Fibroblast of skin of right quadriceps (primary cell): ENCODE measurements at regions not wholly inside any gene's neighbourhood (a gene's known extent, or its start where the extent isn't known, plus 50 kb on each side); places are given as distances from the start of the nearest gene placed in this dataset.

ENCODE experiments used
- DNase-seq: peaks from one replicate; pipeline ENCODE4 v3.0.0-alpha.2; 2013

- no peak for DNase-seq
These were observed 132.8 kb upstream of the CRY1 start for GRCh38 chr12:107226126-107226525.

GRCh38 chr12:107228076-107228475, 134.7 kb upstream of the CRY1 start:
- DNase-seq, result no peak

DNA sequence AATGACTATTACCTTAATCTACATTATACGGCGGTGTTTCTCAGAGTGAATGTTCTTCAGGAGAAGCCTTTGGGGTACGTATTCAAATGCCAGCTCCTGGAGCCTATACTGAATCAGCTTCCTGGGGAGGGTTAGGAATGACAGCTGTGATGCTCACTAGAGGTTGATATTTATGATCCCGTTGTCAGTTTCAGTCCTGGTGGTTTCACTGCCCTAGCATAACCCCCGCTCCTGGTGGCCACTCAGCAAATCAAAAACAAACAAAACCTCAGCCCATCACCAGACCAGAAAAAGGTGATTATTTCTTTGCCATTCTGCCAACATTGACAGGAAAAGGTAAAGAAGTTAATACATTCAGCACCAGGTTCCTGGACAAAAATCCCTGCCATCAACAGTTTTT, 136.5 kb upstream of the CRY1 start:
- no peak for DNase-seq

GRCh38 chr12:107231303-107231702, 138.0 kb upstream of the CRY1 start:
- no peak for DNase-seq

DNA sequence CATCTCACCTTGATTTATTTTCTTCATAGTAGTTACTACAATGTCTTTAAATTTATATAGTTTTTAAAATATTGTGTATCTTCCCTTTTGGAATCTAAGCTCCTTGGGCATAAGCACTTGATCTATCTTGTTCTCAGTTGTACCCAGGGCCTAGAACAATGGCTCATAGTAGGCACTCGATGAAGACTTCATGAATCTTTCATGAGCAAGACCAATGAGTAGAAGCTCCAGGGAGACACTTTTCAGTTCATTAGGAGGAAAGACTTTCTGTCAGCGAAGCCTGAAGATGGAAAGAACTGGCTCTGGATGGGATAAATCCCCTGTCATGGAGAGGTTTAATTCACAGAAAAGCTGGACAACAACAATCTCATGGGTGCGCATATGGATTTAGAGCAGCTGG, 140.2 kb upstream of the CRY1 start:
- DNase-seq, result no peak

GRCh38 chr12:107235600-107235999, 142.3 kb upstream of the CRY1 start:
- DNase-seq, result no peak

DNA sequence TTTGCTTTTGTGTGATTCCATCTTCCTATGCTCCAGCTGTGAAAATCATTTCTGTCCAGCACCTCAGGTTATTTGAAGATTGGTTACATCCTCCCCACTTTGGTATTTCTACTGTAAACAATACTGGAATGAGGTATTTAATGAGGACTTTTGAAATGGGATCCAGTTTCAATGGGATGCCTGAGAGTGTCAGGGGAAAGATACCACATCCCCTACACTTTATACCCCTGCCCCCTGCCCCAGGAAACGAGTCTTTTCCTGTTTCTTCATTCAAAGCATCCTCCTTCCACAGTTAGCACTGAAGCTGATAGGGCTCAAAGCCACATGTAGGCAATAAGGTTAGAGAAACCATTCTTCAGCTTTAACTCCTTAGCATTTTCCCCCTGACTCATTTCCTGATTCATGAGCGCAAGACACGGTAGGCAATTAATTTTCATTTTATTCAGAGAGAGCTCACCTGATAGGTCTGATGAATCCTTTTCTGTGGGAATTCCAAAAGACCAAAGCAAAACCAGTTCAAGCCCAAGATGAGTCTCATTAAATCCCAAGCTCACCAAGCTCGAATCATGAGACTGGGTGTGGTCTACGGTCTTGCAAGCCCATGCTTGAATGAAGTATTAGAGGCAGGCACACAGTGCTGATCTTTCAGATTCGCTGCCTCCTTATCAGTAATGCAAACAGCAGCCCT, 143.6 kb upstream of the CRY1 start:
- DNase-seq, result peak; percentile 69

- DNase-seq, result peak; percentile 19
These were observed 144.9 kb upstream of the CRY1 start for GRCh38 chr12:107238296-107238695.

- no peak for DNase-seq
These were observed 148.1 kb upstream of the CRY1 start for GRCh38 chr12:107241411-107241810.

- peak; percentile 17 for DNase-seq
These were observed 148.8 kb upstream of the CRY1 start for GRCh38 chr12:107242189-107242588.

- DNase-seq, result no peak
These were observed 150.0 kb upstream of the CRY1 start for GRCh38 chr12:107243341-107243740.

DNA sequence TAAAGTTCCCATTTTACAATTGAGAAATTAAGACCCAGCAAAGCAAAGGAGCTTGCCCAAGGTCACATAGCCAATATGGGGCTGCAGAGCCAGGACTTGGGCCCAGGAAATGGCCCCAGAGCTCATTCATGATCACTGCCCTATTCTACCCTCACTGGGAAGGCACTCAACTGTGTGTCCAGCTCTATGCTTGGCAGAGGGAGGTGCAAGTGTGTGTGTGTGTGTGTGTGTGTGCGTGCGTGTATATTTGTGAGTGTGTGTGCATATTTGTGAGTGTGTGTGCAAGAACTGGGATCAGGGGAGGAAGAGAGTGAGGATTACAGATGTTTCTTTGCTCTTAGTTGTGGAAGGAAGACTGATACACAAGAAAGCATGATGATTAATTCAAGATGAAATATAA, 151.2 kb upstream of the CRY1 start:
- no peak for DNase-seq

DNA sequence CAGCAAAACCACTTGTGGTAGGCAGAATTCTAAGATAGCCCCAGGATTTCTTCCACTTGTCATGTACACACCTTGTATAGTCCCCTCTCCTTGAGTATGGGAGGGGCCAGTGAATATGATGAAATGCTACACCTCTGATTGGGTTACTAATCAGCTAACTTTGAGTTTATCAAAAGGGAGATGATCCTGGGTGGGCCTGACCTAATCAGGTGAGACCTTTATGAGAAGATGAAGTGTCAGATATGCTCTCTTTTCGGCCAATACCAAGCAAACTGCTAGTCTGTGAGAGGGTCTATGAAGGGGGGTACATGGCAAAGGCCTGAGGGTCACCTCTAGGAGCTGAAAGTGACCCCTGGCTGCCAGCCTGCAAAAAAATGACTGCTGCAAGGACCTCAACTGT, 154.3 kb upstream of the CRY1 start:
- no peak for DNase-seq

DNA sequence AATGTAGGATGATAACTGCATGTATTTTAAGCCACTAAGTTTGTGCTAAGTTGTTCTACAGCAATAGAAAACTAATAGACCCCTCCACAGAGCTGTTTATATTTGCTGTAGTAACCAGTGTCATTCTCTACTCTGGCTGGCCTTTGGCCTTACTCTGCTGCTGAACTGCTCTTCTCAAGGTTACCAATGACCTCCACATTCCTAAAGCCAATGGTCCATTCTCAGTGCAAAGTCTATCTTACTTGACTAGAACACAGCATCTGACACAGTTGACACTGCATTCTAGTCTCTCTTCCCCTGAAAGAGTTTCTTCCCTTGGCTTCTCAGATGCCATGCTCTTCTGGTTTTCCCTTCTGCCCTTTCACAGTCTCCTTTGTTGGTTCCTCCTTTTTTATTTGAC, 154.8 kb upstream of the CRY1 start:
- no peak for DNase-seq

- no peak for DNase-seq
These were observed 157.9 kb upstream of the CRY1 start for GRCh38 chr12:107251288-107251687.

- no peak for DNase-seq
These were observed 160.0 kb upstream of the CRY1 start for GRCh38 chr12:107253361-107253760.

- DNase-seq, result no peak
These were observed 161.0 kb upstream of the CRY1 start for GRCh38 chr12:107254258-107254856.

- no peak for DNase-seq
These were observed 165.4 kb upstream of the CRY1 start for GRCh38 chr12:107258780-107259179.

DNA sequence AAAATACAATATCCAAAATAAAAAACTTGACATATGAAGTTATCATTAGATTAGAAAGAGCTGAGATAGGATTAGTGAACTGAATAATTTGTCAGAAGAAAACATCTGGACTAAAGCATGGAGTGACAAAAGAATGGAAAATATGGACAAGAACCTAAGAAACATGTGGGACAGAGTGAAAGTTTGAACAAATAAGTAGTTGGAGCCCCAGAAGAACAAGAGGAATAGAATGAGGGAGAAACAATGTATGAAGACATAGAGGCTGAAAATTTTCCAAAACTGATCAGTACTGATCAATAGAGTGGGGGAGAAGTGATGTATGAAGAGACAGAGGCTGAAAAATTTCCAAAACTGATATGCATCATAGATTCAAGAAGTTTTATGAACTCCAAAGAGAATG, 170.6 kb upstream of the CRY1 start:
- DNase-seq, result no peak

- DNase-seq, result no peak
These were observed 171.3 kb upstream of the CRY1 start for GRCh38 chr12:107264667-107265066.

DNA sequence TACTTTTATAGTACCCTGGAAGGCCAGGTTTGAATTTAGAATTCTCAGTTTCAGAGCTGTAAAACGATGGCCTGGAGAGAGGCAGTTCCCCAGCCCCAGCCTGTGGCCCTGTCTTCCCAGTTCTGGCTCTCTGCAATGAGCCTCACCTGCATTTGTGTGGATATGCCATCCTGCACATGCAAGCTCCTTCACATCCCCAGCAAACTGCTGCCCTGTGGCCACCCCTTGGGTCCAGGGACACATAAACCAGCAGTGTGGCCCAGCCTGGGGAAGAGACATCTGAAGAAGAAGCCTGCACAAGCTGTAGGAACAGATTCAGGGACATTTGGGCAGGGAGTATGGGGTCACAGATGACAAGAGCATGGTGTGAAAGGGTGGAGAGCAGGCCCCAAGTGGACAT, 174.3 kb upstream of the CRY1 start:
- no peak for DNase-seq

- DNase-seq, result no peak
These were observed 178.2 kb upstream of the CRY1 start for GRCh38 chr12:107271523-107271922.

DNA sequence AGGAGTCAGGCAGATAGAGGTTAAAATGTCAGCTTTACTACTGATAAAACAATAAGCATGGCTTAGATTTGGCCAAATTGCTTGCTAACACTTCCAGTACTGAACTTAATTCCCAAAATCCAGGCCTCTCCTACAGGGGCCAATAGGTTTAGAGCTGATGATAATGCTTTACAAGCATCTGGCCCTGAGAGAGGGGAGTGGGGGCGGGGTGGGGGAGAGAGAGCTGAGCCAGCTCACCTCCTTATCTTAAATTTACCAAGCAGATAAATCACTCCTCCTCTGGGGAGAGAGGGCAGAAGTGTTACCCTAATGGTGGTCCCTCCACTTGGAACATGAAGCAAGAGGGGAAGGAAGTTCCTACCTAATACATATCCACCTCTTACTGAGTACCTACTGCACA, 182.2 kb upstream of the CRY1 start:
- no peak for DNase-seq

- peak; percentile 73 for DNase-seq
These were observed 184.5 kb upstream of the CRY1 start for GRCh38 chr12:107277855-107278254.

GRCh38 chr12:107282628-107283027, 189.3 kb upstream of the CRY1 start:
- no peak for DNase-seq
